GM18873 (cell line): ENCODE measurements at regions not wholly inside any gene's neighbourhood (a gene's known extent, or its start where the extent isn't known, plus 50 kb on each side); places are given as distances from the start of the nearest gene placed in this dataset.
"Not testable (repeated sequence)": the region's sequence is repeated elsewhere in the genome, so short reads cannot be mapped to it uniquely, and the experiment has no call there.

Experiments used
- ATAC-seq: cut with Tn5 transposase; IDR thresholded peaks from one replicate; pipeline ENCODE4 v1.9.1; 2021; ENCODE audit warnings: mild to moderate bottlenecking, moderate library complexity, moderate number of reproducible peaks; ENCODE audit not compliant: unreplicated experiment, low FRiP score

GRCh38 chr5:117165068-117165467 is 590.4 kb upstream of the SEMA6A start:
- no peak for ATAC-seq

- ATAC-seq = no peak
Observed at GRCh38 chr5:117161718-117162335, 587.2 kb upstream of the SEMA6A start.

GRCh38 chr5:117160391-117160790 is 585.8 kb upstream of the SEMA6A start:
- no peak for ATAC-seq

GRCh38 chr5:117149312-117149711 is 574.7 kb upstream of the SEMA6A start:
- no peak for ATAC-seq

GRCh38 chr5:117144086-117144485 is 569.5 kb upstream of the SEMA6A start:
- ATAC-seq = no peak

- no peak for ATAC-seq
Observed at GRCh38 chr5:117143406-117143805, 568.8 kb upstream of the SEMA6A start.

- no peak for ATAC-seq
Observed at GRCh38 chr5:117138523-117138922, 563.9 kb upstream of the SEMA6A start.

- ATAC-seq = no peak
Observed at GRCh38 chr5:117135851-117136250, 561.2 kb upstream of the SEMA6A start.

GRCh38 chr5:117133198-117133597 is 558.6 kb upstream of the SEMA6A start:
- ATAC-seq = no peak

- no peak for ATAC-seq
Observed at GRCh38 chr5:117131876-117132275, 557.3 kb upstream of the SEMA6A start.

- peak; percentile 95 for ATAC-seq
Observed at GRCh38 chr5:117131048-117131679, 556.5 kb upstream of the SEMA6A start.

GRCh38 chr5:117118499-117118898 is 543.9 kb upstream of the SEMA6A start:
- ATAC-seq = no peak

- not testable (repeated sequence) for ATAC-seq
Observed at GRCh38 chr5:117117314-117117713, 542.7 kb upstream of the SEMA6A start.

- ATAC-seq = no peak
Observed at GRCh38 chr5:117110548-117110947, 535.9 kb upstream of the SEMA6A start.

- ATAC-seq = no peak
Observed at GRCh38 chr5:117107859-117108258, 533.2 kb upstream of the SEMA6A start.

GRCh38 chr5:117103703-117104102 is 529.1 kb upstream of the SEMA6A start:
- no peak for ATAC-seq

- ATAC-seq = no peak
Observed at GRCh38 chr5:117102591-117102990, 528.0 kb upstream of the SEMA6A start.

GRCh38 chr5:117100176-117100575 is 525.6 kb upstream of the SEMA6A start:
- no peak for ATAC-seq

GRCh38 chr5:117098094-117098493 is 523.5 kb upstream of the SEMA6A start:
- no peak for ATAC-seq

- ATAC-seq = no peak
Observed at GRCh38 chr5:117095346-117096332, 521.0 kb upstream of the SEMA6A start.

- ATAC-seq = no peak
Observed at GRCh38 chr5:117094114-117094815, 519.6 kb upstream of the SEMA6A start.
